HepG2 (cell line): ENCODE measurements at regions not wholly inside any gene's neighbourhood (a gene's known extent, or its start where the extent isn't known, plus 50 kb on each side); places are given as distances from the start of the nearest gene placed in this dataset.

Experiments
- ATAC-seq: fragments of 200-7000 bp; cut with Tn5 transposase; 3 replicates; pipeline ENCODE4 v1.9.1; 2020; ENCODE audit warnings: mild to moderate bottlenecking, moderate library complexity
- BruUV-seq: library from RNA; stranded (reverse); fragments of 400-500 nt; replicated peaks from 2 replicates; lab custom pipeline; 2021; lab: Mats Ljungman, UMichigan
- CTCF ChIA-PET: fragments of 300-600 bp; formaldehyde crosslinking; extraction: SDS; loops from one replicate; lab custom pipeline; 2021; ENCODE audit warnings: low total read pairs, inconsistent platforms, low intra/inter-chr PET ratio; lab: Yijun Ruan, JAX
- POLR2A ChIA-PET: fragments of 350-600 bp; sonication (Branson Sonifier 250); formaldehyde crosslinking; loops from one replicate; lab custom pipeline; 2020; ENCODE audit warnings: antibody characterized with exemption, inconsistent platforms; lab: Yijun Ruan, JAX
- DNase-seq: peaks from one replicate; pipeline ENCODE4 v3.0.0-alpha.2; 2015; ENCODE audit warnings: low spot score
- FAIRE-seq: peaks from 3 replicates; lab custom pipeline; 2011; peaks lifted over from hg19 to GRCh38; lab: Jason Lieb, UNC
- H2AFZ ChIP-seq: one replicate; pipeline ENCODE4 v1.6.1; 2011; ENCODE audit warnings: low read length, inconsistent platforms
- H3K27ac ChIP-seq: fragments of 300-600 bp; 3 replicates; pipeline ENCODE4 v1.8.0; 2011; ENCODE audit warnings: mixed run types, mild to moderate bottlenecking, mixed read lengths, low read length, inconsistent platforms; ENCODE audit not compliant: insufficient read depth; ENCODE audit errors: extremely low read length
- H3K27me3 ChIP-seq, 2 experiments: fragments of 200-600 bp in 1 of 2; 2 replicates in 1 of 2; 3 replicates in 1 of 2; pipeline versions ENCODE4 v1.6.0 to v1.8.0; 2011; ENCODE audit warnings: low read length in 2 of 2, mild to moderate bottlenecking in 2 of 2, moderate library complexity in 2 of 2, inconsistent platforms in 1 of 2; ENCODE audit not compliant: insufficient read depth in 2 of 2, control insufficient read depth in 1 of 2
- H3K36me3 ChIP-seq, 2 experiments: fragments of 200-600 bp in 1 of 2; replicated peaks in 1 of 2; 2 replicates in 1 of 2; 3 replicates in 1 of 2; pipeline versions ENCODE4 v1.5.1 to v1.8.0; 2011; ENCODE audit warnings: low read length in 2 of 2, inconsistent platforms in 1 of 2; ENCODE audit not compliant: insufficient read depth in 2 of 2, control insufficient read depth in 1 of 2
- H3K4me1 ChIP-seq: 2 replicates; pipeline ENCODE4 v1.5.1; 2012; ENCODE audit warnings: low read length, inconsistent platforms; ENCODE audit not compliant: insufficient read depth
- H3K4me2 ChIP-seq: 2 replicates; pipeline ENCODE4 v1.6.0; 2011; ENCODE audit warnings: low read depth, low read length, inconsistent platforms
- H3K4me3 ChIP-seq, 3 experiments: fragments of 200-600 bp in 1 of 3; sonication (generic), shearing (Covaris generic) in 1 of 3; replicated peaks in 1 of 3; 2 replicates each; pipeline ENCODE4 v1.5.1; 2011 to 2016; ENCODE audit warnings: low read length in 3 of 3, inconsistent platforms in 2 of 3, low read depth in 2 of 3, mild to moderate bottlenecking in 2 of 3, control low read depth in 1 of 3, mixed read lengths in 1 of 3; ENCODE audit not compliant: insufficient read depth in 1 of 3
- H3K79me2 ChIP-seq: one replicate; pipeline ENCODE4 v1.6.1; 2011; ENCODE audit warnings: low read length, inconsistent platforms; ENCODE audit not compliant: insufficient read depth
- H3K9ac ChIP-seq: 2 replicates; pipeline ENCODE4 v1.6.0; 2011; ENCODE audit warnings: mild to moderate bottlenecking, low read depth, low read length, inconsistent platforms; ENCODE audit not compliant: insufficient read depth
- H3K9me3 ChIP-seq: 2 replicates; pipeline ENCODE4 v1.5.1; 2012; ENCODE audit warnings: mild to moderate bottlenecking, low read length
- H4K20me1 ChIP-seq: 2 replicates; pipeline ENCODE4 v1.6.0; 2011; ENCODE audit warnings: inconsistent platforms, mild to moderate bottlenecking, low read length, moderate library complexity; ENCODE audit not compliant: insufficient read depth
- CTCF ChIP-seq: sonication (generic); formaldehyde crosslinking; IDR thresholded peaks from 2 replicates; pipeline ENCODE4 v1.5.0; 2020; ENCODE audit warnings: mild to moderate bottlenecking, missing genetic modification reagents, moderate library complexity
- MAFG ChIP-seq: sonication (generic); formaldehyde crosslinking; IDR thresholded peaks from 2 replicates; pipeline ENCODE4 v1.5.1; 2020; ENCODE audit warnings: mild to moderate bottlenecking, missing genetic modification reagents
- MEF2D ChIP-seq: sonication (generic); formaldehyde crosslinking; IDR thresholded peaks from 2 replicates; pipeline ENCODE4 v1.5.1; 2020; ENCODE audit warnings: mild to moderate bottlenecking, missing genetic modification reagents
- NFYB ChIP-seq: sonication (generic); formaldehyde crosslinking; IDR thresholded peaks from 2 replicates; pipeline ENCODE4 v1.4.0; 2020; ENCODE audit warnings: missing genetic modification reagents
- SMC3 ChIP-seq: IDR thresholded peaks from 2 replicates; pipeline ENCODE4 v1.6.1; 2011; ENCODE audit warnings: low read length, improper control_type of control experiment
- STAG1 ChIP-seq: sonication (generic); formaldehyde crosslinking; IDR thresholded peaks from 2 replicates; pipeline ENCODE4 v1.4.0; 2020; ENCODE audit warnings: missing genetic modification reagents
- ZBTB40 ChIP-seq, 2 experiments: fragments of 450-650 bp in 1 of 2; sonication (generic) in 1 of 2; formaldehyde crosslinking in 1 of 2; IDR thresholded peaks; 2 replicates each; pipeline versions ENCODE4 v1.6.1 to v1.8.0; 2016 to 2022; ENCODE audit warnings: antibody characterized with exemption in 1 of 2, mild to moderate bottlenecking in 1 of 2, missing genetic modification reagents in 1 of 2
- WGBS: methylation state at CpG from one replicate; pipeline ENCODE4 v1.1.6; 2017; ENCODE audit warnings: low lambda C conversion rate; 5-methylcytosine and 5-hydroxymethylcytosine counted together
- in situ Hi-C: cut with HindIII; loops from 2 replicates; pipeline ENCODE4 v1.10.0; 2017; ENCODE audit warnings: low pct_unique_long_range_greater_than_20kb; ENCODE audit not compliant: extremely low pct_ligation_motif_present
- intact Hi-C: fragments of 100-400 bp; cut with micrococcal nuclease; formaldehyde crosslinking; loops from one replicate; pipeline ENCODE4 v1.10.0; 2022; ENCODE audit not compliant: unreplicated experiment

- TF ChIP-seq ZBTB40 (IDR thresholded peaks at IDR 0.05) (no peak), ZBTB40 (CRISPR knock-in tag; IDR thresholded peaks at IDR 0.05) (no peak)
- TF ChIP-seq, all 625 proteins: peak for 0
Observed at GRCh38 chr1:4593106-4593505, 61.3 kb upstream of the AJAP1 start (continued).

GRCh38 chr1:4594286-4594991, 60.0 kb upstream of the AJAP1 start:
- Histone ChIP-seq H3K27ac (no peak overlapping the region), H3K4me3 (no peak overlapping the region), H3K36me3 (no peaks in the 10 kb centered on the region), H3K9me3 (no peaks in the 10 kb centered on the region), H2AFZ (no peak overlapping the region), H3K4me2 (no peak overlapping the region), H3K79me2 (no peaks in the 10 kb centered on the region), H3K9ac (no peak overlapping the region), H4K20me1 (no peaks in the 10 kb centered on the region), H3K27me3 (peaks cover 5 to 28% of the 10 kb centered on the region in 2 experiments; a peak in 4 of 5 replicates), H3K4me1 (no peaks in the 10 kb centered on the region)
- ChIA-PET POLR2A (no interaction called here), CTCF (no interaction called here)
- intact Hi-C loops, result loop anchor here (10.0 kb wide), 1 partner anchor 420 kb away; no protein-coding TSS in a partner anchor
- in situ Hi-C loops, result no loop called here
- WGBS, result 21% methylated on average over 3 of the region's 13 CpGs
- TF ChIP-seq CTCF (CRISPR knock-in tag) (peak; percentile 50), MEF2D (CRISPR knock-in tag) (no peak), STAG1 (CRISPR knock-in tag) (peak; percentile 53), MAFG (no peak), SMC3 (0 out of 2 replicates have a peak, but pooled peaks have one; percentile 8), NFYB (CRISPR knock-in tag) (no peak)
- ATAC-seq (peak; percentile 80), FAIRE-seq (no peak), DNase-seq (no peak)
- no TSS peak for BruUV-seq
